ENCODE measurements at regions not wholly inside any gene's neighbourhood (a gene's known extent, or its start where the extent isn't known, plus 50 kb on each side); places are given as distances from the start of the nearest gene placed in this dataset.
"Not testable (repeated sequence)": the region's sequence is repeated elsewhere in the genome, so short reads cannot be mapped to it uniquely, and the experiment has no call there.

GRCh38 chr5:79886456-79886855 lies 104.6 kb downstream of the MTX3 start:
- no peak for DNase-seq (ENCODE audit: low spot score)
- TF ChIP-seq CTCF (IDR thresholded peaks at IDR 0.05; ENCODE audit: borderline replicate concordance, control extremely low read depth, extremely low read depth, insufficient read depth, missing control alignments): no peak
- in situ Hi-C loops (cut with MboI; ENCODE audit: low sequenced_read_pairs, unreplicated experiment): loop anchor here (25.0 kb wide), 1 partner anchor 426 kb away; the partner anchor contains the start of gene SPZ1

GRCh38 chr5:79879880-79880279 lies 111.2 kb downstream of the MTX3 start:
- DNase-seq (ENCODE audit: low spot score): not testable (repeated sequence)
- in situ Hi-C loops (cut with MboI; ENCODE audit: low sequenced_read_pairs, unreplicated experiment): loop anchor here (25.0 kb wide), 1 partner anchor 432 kb away; the partner anchor contains the start of gene SPZ1

GRCh38 chr5:79878721-79879336 lies 112.2 kb downstream of the MTX3 start:
- TF ChIP-seq CTCF (IDR thresholded peaks at IDR 0.05; ENCODE audit: borderline replicate concordance, control extremely low read depth, extremely low read depth, insufficient read depth, missing control alignments): peak; percentile 45
- in situ Hi-C loops (cut with MboI; ENCODE audit: low sequenced_read_pairs, unreplicated experiment): loop anchor here (25.0 kb wide), 1 partner anchor 433 kb away; the partner anchor contains the start of gene SPZ1
- DNase-seq (ENCODE audit: low spot score): peak; percentile 45

- in situ Hi-C loops (cut with MboI; ENCODE audit: low sequenced_read_pairs, unreplicated experiment): loop anchor here (25.0 kb wide), 1 partner anchor 434 kb away; the partner anchor contains the start of gene SPZ1
- DNase-seq (ENCODE audit: low spot score): no peak
- TF ChIP-seq CTCF (IDR thresholded peaks at IDR 0.05; ENCODE audit: borderline replicate concordance, control extremely low read depth, extremely low read depth, insufficient read depth, missing control alignments): no peak
These were observed 112.9 kb downstream of the MTX3 start for GRCh38 chr5:79878136-79878679.

GRCh38 chr5:79876456-79876855 lies 114.6 kb downstream of the MTX3 start:
- TF ChIP-seq CTCF (IDR thresholded peaks at IDR 0.05; ENCODE audit: borderline replicate concordance, control extremely low read depth, extremely low read depth, insufficient read depth, missing control alignments): no peak
- DNase-seq (ENCODE audit: low spot score): no peak
- in situ Hi-C loops (cut with MboI; ENCODE audit: low sequenced_read_pairs, unreplicated experiment): loop anchor here (25.0 kb wide), 1 partner anchor 436 kb away; the partner anchor contains the start of gene SPZ1

- no peak for TF ChIP-seq CTCF (IDR thresholded peaks at IDR 0.05; ENCODE audit: borderline replicate concordance, control extremely low read depth, extremely low read depth, insufficient read depth, missing control alignments)
- in situ Hi-C loops (cut with MboI; ENCODE audit: low sequenced_read_pairs, unreplicated experiment): loop anchor here (25.0 kb wide), 1 partner anchor 437 kb away; the partner anchor contains the start of gene SPZ1
- DNase-seq (ENCODE audit: low spot score): no peak
These were observed 115.8 kb downstream of the MTX3 start for GRCh38 chr5:79875230-79875629.

- TF ChIP-seq CTCF (IDR thresholded peaks at IDR 0.05; ENCODE audit: borderline replicate concordance, control extremely low read depth, extremely low read depth, insufficient read depth, missing control alignments): no peak
- DNase-seq (ENCODE audit: low spot score): no peak
- in situ Hi-C loops (cut with MboI; ENCODE audit: low sequenced_read_pairs, unreplicated experiment): no loop called here
These were observed 117.9 kb downstream of the MTX3 start for GRCh38 chr5:79873187-79873586.
